CD4-positive, alpha-beta memory T cell (primary cell): ENCODE measurements at regions not wholly inside any gene's neighbourhood (a gene's known extent, or its start where the extent isn't known, plus 50 kb on each side); places are given as distances from the start of the nearest gene placed in this dataset.
"Not testable (repeated sequence)": the region's sequence is repeated elsewhere in the genome, so short reads cannot be mapped to it uniquely, and the experiment has no call there.

ENCODE experiments used
- CTCF ChIA-PET: fragments of 350-600 bp; sonication (Branson Sonifier 250); formaldehyde crosslinking; loops from one replicate; lab custom pipeline; 2021; ENCODE audit warnings: inconsistent platforms; ENCODE audit not compliant: partially characterized antibody; lab: Charles Lee
- POLR2A ChIA-PET: fragments of 350-600 bp; sonication (Branson Sonifier 250); formaldehyde crosslinking; loops from one replicate; lab custom pipeline; 2021; ENCODE audit not compliant: partially characterized antibody; lab: Charles Lee
- DNase-seq, 5 donors: peaks; one replicate each; pipeline versions ENCODE4 v3.0.0 to v3.0.0-alpha.2; 2020 to 2022; ENCODE audit warnings: mixed read lengths in 1 of 5
- H3K27ac ChIP-seq: one replicate; pipeline ENCODE4 v1.7.0; 2013; ENCODE audit warnings: low read depth, low read length
- H3K27me3 ChIP-seq: 2 replicates; pipeline ENCODE4 v1.7.0; 2013; ENCODE audit warnings: mild to moderate bottlenecking, low read length, moderate library complexity; ENCODE audit not compliant: insufficient read depth
- H3K36me3 ChIP-seq: 2 replicates; pipeline ENCODE4 v1.7.0; 2013; ENCODE audit warnings: mild to moderate bottlenecking, low read length, moderate library complexity; ENCODE audit not compliant: insufficient read depth
- H3K4me1 ChIP-seq: 2 replicates; pipeline ENCODE4 v1.7.0; 2013; ENCODE audit warnings: mild to moderate bottlenecking, low read length, moderate library complexity; ENCODE audit not compliant: insufficient read depth
- H3K4me3 ChIP-seq, 2 donors: one replicate each; pipeline ENCODE4 v1.7.0; 2013; ENCODE audit warnings: low read length in 2 of 2, mild to moderate bottlenecking in 1 of 2
- H3K9me3 ChIP-seq, 2 donors: one replicate each; pipeline ENCODE4 v1.7.0; 2013; ENCODE audit warnings: low read length in 2 of 2, control low read depth in 1 of 2; ENCODE audit not compliant: control insufficient read depth in 1 of 2
- H3K27ac Mint-ChIP-seq, 7 donors: one replicate each; pipeline ENCODE4 v1.8.0; 2020 to 2021; ENCODE audit warnings: mixed read lengths in 7 of 7, mild to moderate bottlenecking in 6 of 7, inconsistent platforms in 3 of 7, moderate library complexity in 3 of 7
- H3K27me3 Mint-ChIP-seq, 2 donors: one replicate each; pipeline ENCODE4 v1.8.0; 2020 to 2021; ENCODE audit warnings: mixed read lengths in 2 of 2
- H3K36me3 Mint-ChIP-seq, 2 donors: one replicate each; pipeline ENCODE4 v1.8.0; 2020 to 2021; ENCODE audit warnings: mixed read lengths in 2 of 2, inconsistent platforms in 1 of 2, mild to moderate bottlenecking in 1 of 2
- H3K4me1 Mint-ChIP-seq, 4 donors: one replicate each; pipeline ENCODE4 v1.8.0; 2020 to 2021; ENCODE audit warnings: mixed read lengths in 4 of 4, mild to moderate bottlenecking in 1 of 4
- H3K4me3 Mint-ChIP-seq, 8 donors: one replicate each; pipeline ENCODE4 v1.8.0; 2020 to 2021; ENCODE audit warnings: mixed read lengths in 8 of 8, mild to moderate bottlenecking in 7 of 8, moderate library complexity in 6 of 8, inconsistent platforms in 3 of 8
- H3K9me3 Mint-ChIP-seq, 8 donors: one replicate each; pipeline ENCODE4 v1.8.0; 2020 to 2021; ENCODE audit warnings: mixed read lengths in 8 of 8, mild to moderate bottlenecking in 5 of 8, inconsistent platforms in 3 of 8, moderate library complexity in 1 of 8
- intact Hi-C: fragments of 100-400 bp; cut with micrococcal nuclease; formaldehyde crosslinking; loops from one replicate; pipeline ENCODE4 v1.15.1; 2023

DNA sequence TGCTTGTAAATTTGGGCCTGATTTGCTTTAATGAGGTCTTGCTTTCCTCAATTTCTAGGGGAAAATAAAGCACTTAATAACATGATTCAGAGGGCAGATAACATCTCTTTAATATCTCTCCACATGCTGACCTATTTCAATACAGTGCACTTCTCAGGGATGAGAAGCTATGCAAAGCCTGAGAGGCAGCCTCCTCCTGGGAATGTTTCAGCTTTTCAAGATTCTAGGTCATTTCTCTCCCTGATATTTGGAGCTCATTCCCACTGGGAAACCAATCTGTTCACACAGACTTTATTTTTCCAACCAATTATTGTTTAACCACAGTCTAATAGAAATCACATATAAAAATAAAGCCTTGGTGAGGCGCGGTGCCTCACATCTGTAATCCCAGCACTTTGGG is 67.0 kb upstream of the LSAMP start:
- no peaks in the 10 kb centered on the region for H3K27me3 ChIP-seq
- CTCF ChIA-PET, result no interaction called here
- H3K4me3 ChIP-seq, result no peak overlapping the region
- H3K36me3 ChIP-seq, result no peaks in the 10 kb centered on the region
- no peak overlapping the region for H3K27ac Mint-ChIP-seq
- POLR2A ChIA-PET, result no interaction called here
- peaks cover 0 to 12% (median 2%) of the 10 kb centered on the region in 8 donors for H3K9me3 Mint-ChIP-seq
- no peak overlapping the region for H3K27ac ChIP-seq
- no peak overlapping the region for H3K4me3 Mint-ChIP-seq
- no peaks in the 10 kb centered on the region for H3K4me1 ChIP-seq
- no peaks in the 10 kb centered on the region for H3K36me3 Mint-ChIP-seq
- no peaks in the 10 kb centered on the region for H3K27me3 Mint-ChIP-seq
- no peaks in the 10 kb centered on the region for H3K9me3 ChIP-seq
- DNase-seq, result no peak
- intact Hi-C loops, result no loop called here
- H3K4me1 Mint-ChIP-seq, result no peaks in the 10 kb centered on the region

DNA sequence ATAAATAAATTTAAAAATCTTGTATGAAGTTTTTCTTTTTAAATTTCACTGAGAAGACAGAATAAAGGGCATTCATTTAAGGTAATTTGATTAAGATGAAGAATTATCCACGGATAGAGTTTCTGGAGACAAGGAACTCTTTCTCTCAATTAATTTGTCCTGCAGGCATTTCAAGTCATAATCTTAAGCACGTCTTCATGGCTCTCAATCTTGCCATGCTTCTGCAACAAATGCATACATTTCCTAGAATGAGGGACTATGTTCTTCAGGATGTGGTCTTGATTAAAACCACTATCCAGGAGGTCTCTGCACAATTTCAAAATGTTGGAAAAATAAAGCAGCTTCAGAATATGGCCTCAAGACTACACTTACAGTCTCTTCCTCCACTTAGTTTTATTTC is 67.6 kb upstream of the LSAMP start:
- Histone ChIP-seq H3K4me3 (no peak overlapping the region), H3K27ac (no peak overlapping the region), H3K9me3 (no peaks in the 10 kb centered on the region), H3K36me3 (no peaks in the 10 kb centered on the region), H3K4me1 (no peaks in the 10 kb centered on the region), H3K27me3 (no peaks in the 10 kb centered on the region)
- POLR2A ChIA-PET, result no interaction called here
- no peak overlapping the region for H3K27ac Mint-ChIP-seq
- no peak for DNase-seq
- no peaks in the 10 kb centered on the region for H3K36me3 Mint-ChIP-seq
- no peaks in the 10 kb centered on the region for H3K4me1 Mint-ChIP-seq
- no peak overlapping the region for H3K4me3 Mint-ChIP-seq
- peaks cover 0 to 12% (median 3%) of the 10 kb centered on the region in 8 donors for H3K9me3 Mint-ChIP-seq
- CTCF ChIA-PET, result no interaction called here
- intact Hi-C loops, result no loop called here
- H3K27me3 Mint-ChIP-seq, result no peaks in the 10 kb centered on the region

DNA sequence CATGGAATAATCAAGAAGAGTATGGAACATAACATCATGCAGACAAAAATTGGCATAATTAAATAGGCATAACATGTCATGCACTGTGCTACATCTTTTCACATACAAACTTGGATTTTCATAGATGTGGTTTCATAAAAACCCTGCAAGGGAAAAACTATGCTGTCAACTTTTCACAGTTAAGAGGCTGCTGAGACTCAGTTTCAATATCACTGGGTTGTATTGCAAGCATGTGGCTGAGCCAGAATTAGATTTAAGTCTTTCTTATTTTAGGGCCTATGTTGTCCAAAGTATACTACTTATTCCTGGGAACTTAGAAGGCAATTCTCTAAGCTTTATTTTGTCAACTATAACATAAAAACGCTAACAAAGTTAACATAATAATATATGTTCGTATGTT is 70.7 kb upstream of the LSAMP start:
- Mint-ChIP-seq H3K4me3 (no peak overlapping the region), H3K36me3 (no peaks in the 10 kb centered on the region), H3K27me3 (no peaks in the 10 kb centered on the region), H3K9me3 (peaks cover 0 to 12% (median 5%) of the 10 kb centered on the region in 8 donors), H3K27ac (no peak overlapping the region), H3K4me1 (no peaks in the 10 kb centered on the region)
- no peak for DNase-seq
- Histone ChIP-seq H3K4me1 (no peaks in the 10 kb centered on the region), H3K4me3 (no peak overlapping the region), H3K27ac (no peak overlapping the region), H3K27me3 (no peaks in the 10 kb centered on the region), H3K9me3 (no peaks in the 10 kb centered on the region), H3K36me3 (no peaks in the 10 kb centered on the region)
- intact Hi-C loops, result no loop called here
- ChIA-PET CTCF (no interaction called here), POLR2A (no interaction called here)

DNA sequence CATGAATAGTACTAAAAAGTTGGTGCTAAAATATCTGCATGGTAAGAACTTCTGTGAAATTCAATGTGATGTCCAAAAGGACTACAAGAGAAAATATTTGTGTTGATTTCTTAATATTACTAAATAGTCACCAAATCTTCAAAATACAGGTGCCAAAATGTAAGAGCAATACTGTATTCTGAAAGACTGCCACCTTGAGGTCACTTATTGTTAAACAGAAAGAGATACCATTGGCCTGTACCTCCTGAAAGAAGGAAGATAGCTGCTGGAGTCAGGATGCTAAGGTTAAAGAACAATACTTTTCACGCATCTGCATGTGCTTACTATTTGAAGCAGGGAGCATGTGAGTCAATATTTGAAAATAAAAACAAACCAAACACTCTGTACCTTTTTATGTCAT is 72.0 kb upstream of the LSAMP start:
- peaks cover 0 to 9% (median 5%) of the 10 kb centered on the region in 8 donors for H3K9me3 Mint-ChIP-seq

DNA sequence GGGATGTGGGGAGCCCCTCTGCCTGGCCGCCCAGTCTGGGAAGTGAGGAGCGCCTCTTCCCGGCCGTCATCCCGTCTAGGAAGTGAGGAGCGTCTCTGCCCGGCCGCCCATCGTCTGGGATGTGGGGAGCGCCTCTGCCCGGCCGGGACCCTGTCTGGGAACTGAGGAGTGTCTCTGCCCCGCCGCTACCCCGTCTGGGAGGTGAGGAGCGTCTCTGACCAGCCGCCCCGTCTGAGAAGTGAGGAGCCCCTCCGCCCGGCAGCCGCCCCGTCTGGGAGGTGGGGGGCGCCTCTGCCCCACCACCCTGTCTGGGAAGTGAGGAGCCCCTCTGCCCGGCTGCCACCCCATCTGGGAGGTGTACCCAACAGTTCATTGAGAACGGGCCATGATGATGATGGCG is 73.8 kb upstream of the LSAMP start:
- H3K4me3 Mint-ChIP-seq, H3K36me3 ChIP-seq, H3K27me3 ChIP-seq, intact Hi-C loops, H3K27ac Mint-ChIP-seq, H3K4me1 ChIP-seq, H3K27ac ChIP-seq, POLR2A ChIA-PET, DNase-seq, H3K9me3 ChIP-seq, H3K4me3 ChIP-seq, H3K27me3 Mint-ChIP-seq, H3K36me3 Mint-ChIP-seq, H3K9me3 Mint-ChIP-seq, CTCF ChIA-PET, H3K4me1 Mint-ChIP-seq: not testable (repeated sequence)

More for the DNA sequence above, 72.0 kb upstream of the LSAMP start:
- no peaks in the 10 kb centered on the region for H3K4me1 ChIP-seq
- no peaks in the 10 kb centered on the region for H3K27me3 ChIP-seq
- Mint-ChIP-seq H3K4me3 (no peak overlapping the region), H3K27me3 (no peaks in the 10 kb centered on the region), H3K4me1 (no peaks in the 10 kb centered on the region), H3K36me3 (no peaks in the 10 kb centered on the region), H3K27ac (no peak overlapping the region)
- intact Hi-C loops, result no loop called here
- CTCF ChIA-PET, result no interaction called here
- H3K36me3 ChIP-seq, result no peaks in the 10 kb centered on the region
- POLR2A ChIA-PET, result no interaction called here
- H3K27ac ChIP-seq, result no peak overlapping the region
- H3K4me3 ChIP-seq, result no peak overlapping the region
- DNase-seq, result no peak
- H3K9me3 ChIP-seq, result no peaks in the 10 kb centered on the region

DNA sequence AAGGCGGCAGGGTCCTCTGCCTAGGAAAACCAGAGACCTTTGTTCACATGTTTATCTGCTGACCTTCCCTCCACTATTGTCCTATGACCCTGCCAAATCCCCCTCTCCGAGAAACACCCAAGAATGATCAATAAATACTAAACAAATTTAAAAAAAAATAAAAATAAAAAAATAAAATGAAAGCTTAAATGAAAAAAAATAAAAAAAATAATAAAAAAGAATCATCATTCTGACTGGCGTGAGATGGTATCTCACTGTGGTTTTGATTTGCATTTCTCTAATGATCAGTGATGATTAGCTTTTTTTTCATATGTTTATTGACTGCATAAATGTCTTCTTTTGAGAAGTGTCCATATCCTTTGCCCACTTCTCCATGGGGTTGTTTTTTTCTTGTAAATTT is 74.5 kb upstream of the LSAMP start:
- POLR2A ChIA-PET, H3K4me1 ChIP-seq, DNase-seq, H3K27ac Mint-ChIP-seq, H3K27ac ChIP-seq, H3K27me3 ChIP-seq, CTCF ChIA-PET, H3K36me3 ChIP-seq, H3K4me3 ChIP-seq, H3K36me3 Mint-ChIP-seq, H3K9me3 ChIP-seq, intact Hi-C loops, H3K9me3 Mint-ChIP-seq, H3K4me3 Mint-ChIP-seq, H3K27me3 Mint-ChIP-seq, H3K4me1 Mint-ChIP-seq: not testable (repeated sequence)

DNA sequence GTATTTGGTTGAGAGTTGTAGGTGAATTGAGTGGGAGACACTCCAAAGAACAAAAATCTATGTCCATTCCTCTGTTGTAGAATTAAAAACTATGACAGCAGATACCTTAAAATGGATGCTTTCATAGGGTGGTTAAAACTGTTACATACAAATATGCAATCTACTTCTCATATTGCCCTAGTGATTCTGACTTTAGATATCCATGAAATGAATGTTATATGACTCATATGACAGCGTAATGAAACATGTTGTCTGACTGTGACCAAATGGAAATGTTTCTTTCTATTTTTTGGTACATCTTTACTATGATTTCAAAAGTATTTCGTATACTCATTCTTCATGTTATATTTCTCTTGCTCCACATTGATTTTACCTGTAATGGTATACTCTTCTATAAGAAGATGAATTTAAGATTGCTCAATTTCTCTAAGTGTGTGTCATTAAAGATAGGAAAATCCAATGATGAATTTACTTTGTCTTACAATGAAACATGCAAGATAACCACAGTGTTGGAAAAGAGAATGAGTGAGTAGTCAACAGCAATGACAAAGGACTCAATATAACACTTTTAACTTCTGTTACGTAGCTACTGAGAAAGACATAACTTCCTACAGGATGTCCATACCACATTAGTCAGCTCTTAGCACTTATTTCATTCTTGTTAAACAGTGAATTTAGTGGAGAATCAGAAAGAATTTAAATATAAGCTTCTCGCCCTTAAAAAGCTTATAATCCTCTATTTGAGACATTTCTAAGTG is 79.3 kb upstream of the LSAMP start:
- no peaks in the 10 kb centered on the region for H3K9me3 ChIP-seq
- no peaks in the 10 kb centered on the region for H3K4me1 Mint-ChIP-seq
- no peaks in the 10 kb centered on the region for H3K27me3 ChIP-seq
- H3K4me3 ChIP-seq, result no peak overlapping the region
- CTCF ChIA-PET, result no interaction called here
- intact Hi-C loops, result no loop called here
- H3K27me3 Mint-ChIP-seq, result no peaks in the 10 kb centered on the region
- H3K9me3 Mint-ChIP-seq, result peaks cover 0 to 8% (median under 1%) of the 10 kb centered on the region in 8 donors
- no peak for DNase-seq
- H3K36me3 ChIP-seq, result no peaks in the 10 kb centered on the region
- H3K27ac Mint-ChIP-seq, result no peak overlapping the region
- H3K4me1 ChIP-seq, result no peaks in the 10 kb centered on the region
- H3K36me3 Mint-ChIP-seq, result no peaks in the 10 kb centered on the region
- no peak overlapping the region for H3K4me3 Mint-ChIP-seq
- POLR2A ChIA-PET, result no interaction called here
- H3K27ac ChIP-seq, result no peak overlapping the region
